ENCODE measurements at regions not wholly inside any gene's neighbourhood (a gene's known extent, or its start where the extent isn't known, plus 50 kb on each side); places are given as distances from the start of the nearest gene placed in this dataset.

GRCh38 chr1:168910403-168910802 is 181.4 kb upstream of the DPT start:
- TF ChIP-seq CTCF (IDR thresholded peaks at IDR 0.05) (no peak), POLR2A (IDR thresholded peaks at IDR 0.05) (no peak)

All from tibial nerve (tissue), 3 donors.